Thyroid gland (tissue), 4 donors: ENCODE measurements at regions not wholly inside any gene's neighbourhood (a gene's known extent, or its start where the extent isn't known, plus 50 kb on each side); places are given as distances from the start of the nearest gene placed in this dataset.

Experiments used
- DNase-seq, 2 donors: peaks; one replicate each; pipeline ENCODE4 v3.0.0-alpha.2; 2019
- H3K27ac ChIP-seq, 3 donors: fragments of 200-600 bp; sonication (generic); 1 replicate in 2 of 3; 2 replicates in 1 of 3; pipeline ENCODE4 v1.5.1; 2016 to 2019; ENCODE audit warnings: mild to moderate bottlenecking in 1 of 3, moderate library complexity in 1 of 3
- H3K27me3 ChIP-seq: fragments of 200-600 bp; sonication (generic); one replicate; pipeline ENCODE4 v1.5.1; 2019
- H3K36me3 ChIP-seq, 2 donors: fragments of 200-600 bp; sonication (generic); one replicate each; pipeline ENCODE4 v1.5.1; 2016 to 2019
- H3K4me1 ChIP-seq, 2 donors: fragments of 200-600 bp; sonication (generic); one replicate each; pipeline ENCODE4 v1.5.1; 2017 to 2019
- H3K4me3 ChIP-seq, 3 donors: fragments of 200-600 bp; sonication (generic); replicated peaks in 1 of 3; 1 replicate in 2 of 3; 2 replicates in 1 of 3; pipeline ENCODE4 v1.5.1; 2016; ENCODE audit warnings: mild to moderate bottlenecking in 1 of 3
- H3K9me3 ChIP-seq: fragments of 200-600 bp; sonication (generic); one replicate; pipeline ENCODE4 v1.5.1; 2017
- POLR2A ChIP-seq, 2 donors: fragments of 450-650 bp; IDR thresholded peaks; one replicate each; pipeline ENCODE4 v1.6.1; 2017; ENCODE audit warnings: antibody characterized with exemption in 2 of 2, mild to moderate bottlenecking in 2 of 2, moderate library complexity in 1 of 2
- WGBS, 2 donors: methylation state at CpG; one replicate each; pipeline ENCODE4 v1.1.5; 2017; 5-methylcytosine and 5-hydroxymethylcytosine counted together
- intact Hi-C: fragments of 100-400 bp; cut with DNase I; formaldehyde crosslinking; loops from one replicate; pipeline ENCODE4 v1.15.1; 2023
- TF ChIP-seq, protein P1 (sequence below), 6 experiments: fragments of 200-600 bp in 3 of 6; fragments of 450-650 bp in 3 of 6; sonication (generic) in 3 of 6; IDR thresholded peaks; one replicate each; pipeline ENCODE4 v1.5.1; 2016 to 2019; ENCODE audit warnings: antibody characterized with exemption in 6 of 6, mild to moderate bottlenecking in 2 of 6, inconsistent platforms in 1 of 6, moderate library complexity in 1 of 6

DNA sequence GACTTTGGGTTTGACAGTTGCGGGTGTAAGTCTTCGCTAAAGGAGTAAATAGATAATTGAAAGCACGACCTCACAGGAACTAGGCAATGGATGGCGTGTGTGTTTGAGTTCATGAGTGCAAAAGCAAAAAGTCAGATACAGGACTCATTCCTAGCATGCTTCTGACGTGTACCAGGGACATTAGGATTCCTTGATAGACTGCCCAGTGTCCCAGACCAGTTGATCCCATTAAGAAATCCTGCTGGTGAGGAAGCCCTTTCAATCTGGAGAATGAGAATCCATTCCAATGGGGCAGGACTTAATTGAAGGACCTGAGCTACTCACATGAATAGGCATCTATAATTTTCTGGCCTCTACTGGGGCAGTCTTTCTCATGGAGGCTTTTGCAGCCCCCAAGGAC is 235.4 kb downstream of the RAD51AP2 start:
- DNase-seq = no peak

DNA sequence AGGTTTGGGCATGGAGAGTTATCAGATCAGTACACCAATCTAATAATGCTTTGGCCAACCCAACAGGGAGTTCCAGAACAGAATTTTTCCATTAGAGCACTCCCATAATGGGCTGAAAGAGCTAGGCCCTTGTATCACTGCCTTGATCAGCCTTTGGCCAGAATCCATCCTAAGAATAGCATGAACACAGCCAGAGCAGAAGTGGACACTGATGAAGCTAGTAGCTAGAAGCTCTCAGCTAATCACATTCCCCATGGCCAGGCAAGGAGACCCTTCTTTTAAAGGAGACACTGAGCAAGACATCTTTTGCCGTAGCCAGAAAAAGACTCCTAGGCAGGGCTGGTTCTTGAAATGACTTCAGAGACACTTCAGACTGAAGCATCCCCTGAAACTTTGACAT is 236.0 kb downstream of the RAD51AP2 start:
- intact Hi-C loops = no loop called here
- WGBS, 2 donors = 96 to 100% methylated on average over 1 of the region's 1 CpG
- Histone ChIP-seq H3K9me3 (no peaks in the 10 kb centered on the region), H3K4me3 (no peak overlapping the region), H3K36me3 (no peaks in the 10 kb centered on the region), H3K27ac (no peak overlapping the region), H3K27me3 (no peaks in the 10 kb centered on the region), H3K4me1 (no peaks in the 10 kb centered on the region)
- DNase-seq = no peak
- TF ChIP-seq, protein P1, sequence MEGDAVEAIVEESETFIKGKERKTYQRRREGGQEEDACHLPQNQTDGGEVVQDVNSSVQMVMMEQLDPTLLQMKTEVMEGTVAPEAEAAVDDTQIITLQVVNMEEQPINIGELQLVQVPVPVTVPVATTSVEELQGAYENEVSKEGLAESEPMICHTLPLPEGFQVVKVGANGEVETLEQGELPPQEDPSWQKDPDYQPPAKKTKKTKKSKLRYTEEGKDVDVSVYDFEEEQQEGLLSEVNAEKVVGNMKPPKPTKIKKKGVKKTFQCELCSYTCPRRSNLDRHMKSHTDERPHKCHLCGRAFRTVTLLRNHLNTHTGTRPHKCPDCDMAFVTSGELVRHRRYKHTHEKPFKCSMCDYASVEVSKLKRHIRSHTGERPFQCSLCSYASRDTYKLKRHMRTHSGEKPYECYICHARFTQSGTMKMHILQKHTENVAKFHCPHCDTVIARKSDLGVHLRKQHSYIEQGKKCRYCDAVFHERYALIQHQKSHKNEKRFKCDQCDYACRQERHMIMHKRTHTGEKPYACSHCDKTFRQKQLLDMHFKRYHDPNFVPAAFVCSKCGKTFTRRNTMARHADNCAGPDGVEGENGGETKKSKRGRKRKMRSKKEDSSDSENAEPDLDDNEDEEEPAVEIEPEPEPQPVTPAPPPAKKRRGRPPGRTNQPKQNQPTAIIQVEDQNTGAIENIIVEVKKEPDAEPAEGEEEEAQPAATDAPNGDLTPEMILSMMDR (IDR thresholded peaks at IDR 0.05) = no peak
- TF ChIP-seq POLR2A (IDR thresholded peaks at IDR 0.05) = no peak

More for the DNA sequence above, 235.4 kb downstream of the RAD51AP2 start:
- H3K27ac ChIP-seq = no peak overlapping the region
- WGBS, 2 donors = 86 to 92% methylated on average over 5 of the region's 5 CpGs
- no peaks in the 10 kb centered on the region for H3K9me3 ChIP-seq
- H3K36me3 ChIP-seq = no peaks in the 10 kb centered on the region
- no peak overlapping the region for H3K4me3 ChIP-seq
- intact Hi-C loops = no loop called here
- no peaks in the 10 kb centered on the region for H3K4me1 ChIP-seq
- TF ChIP-seq POLR2A (IDR thresholded peaks at IDR 0.05) = no peak
- TF ChIP-seq, protein P1 (IDR thresholded peaks at IDR 0.05) = no peak
- no peaks in the 10 kb centered on the region for H3K27me3 ChIP-seq

DNA sequence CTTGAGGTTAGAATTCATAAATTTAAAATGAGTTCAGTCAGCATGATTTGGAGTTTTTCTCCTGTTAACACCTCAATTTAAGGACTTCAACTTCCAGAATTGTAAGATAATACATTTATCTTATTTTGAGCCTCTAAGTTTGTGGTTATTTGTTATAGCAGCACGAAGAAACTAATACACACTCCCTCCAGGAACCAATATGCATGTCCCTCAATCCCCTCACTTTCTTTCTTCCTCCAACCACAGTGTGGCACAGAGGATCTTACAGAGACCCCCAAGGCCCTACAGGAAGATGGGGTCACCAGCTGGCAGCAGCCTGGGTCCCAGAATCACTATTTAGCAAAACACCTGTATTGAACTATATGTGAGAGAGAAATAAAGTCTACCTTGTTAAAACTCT is 242.0 kb downstream of the RAD51AP2 start:
- no peak for DNase-seq
- Histone ChIP-seq H3K27ac (no peak overlapping the region), H3K4me1 (no peaks in the 10 kb centered on the region), H3K36me3 (no peaks in the 10 kb centered on the region), H3K27me3 (no peaks in the 10 kb centered on the region), H3K9me3 (no peaks in the 10 kb centered on the region), H3K4me3 (no peak overlapping the region)
- 84 to 89% methylated on average over 1 of the region's 1 CpG for WGBS, 2 donors
- intact Hi-C loops = no loop called here
- TF ChIP-seq POLR2A (IDR thresholded peaks at IDR 0.05) = no peak
- TF ChIP-seq, protein P1 (IDR thresholded peaks at IDR 0.05) = no peak

DNA sequence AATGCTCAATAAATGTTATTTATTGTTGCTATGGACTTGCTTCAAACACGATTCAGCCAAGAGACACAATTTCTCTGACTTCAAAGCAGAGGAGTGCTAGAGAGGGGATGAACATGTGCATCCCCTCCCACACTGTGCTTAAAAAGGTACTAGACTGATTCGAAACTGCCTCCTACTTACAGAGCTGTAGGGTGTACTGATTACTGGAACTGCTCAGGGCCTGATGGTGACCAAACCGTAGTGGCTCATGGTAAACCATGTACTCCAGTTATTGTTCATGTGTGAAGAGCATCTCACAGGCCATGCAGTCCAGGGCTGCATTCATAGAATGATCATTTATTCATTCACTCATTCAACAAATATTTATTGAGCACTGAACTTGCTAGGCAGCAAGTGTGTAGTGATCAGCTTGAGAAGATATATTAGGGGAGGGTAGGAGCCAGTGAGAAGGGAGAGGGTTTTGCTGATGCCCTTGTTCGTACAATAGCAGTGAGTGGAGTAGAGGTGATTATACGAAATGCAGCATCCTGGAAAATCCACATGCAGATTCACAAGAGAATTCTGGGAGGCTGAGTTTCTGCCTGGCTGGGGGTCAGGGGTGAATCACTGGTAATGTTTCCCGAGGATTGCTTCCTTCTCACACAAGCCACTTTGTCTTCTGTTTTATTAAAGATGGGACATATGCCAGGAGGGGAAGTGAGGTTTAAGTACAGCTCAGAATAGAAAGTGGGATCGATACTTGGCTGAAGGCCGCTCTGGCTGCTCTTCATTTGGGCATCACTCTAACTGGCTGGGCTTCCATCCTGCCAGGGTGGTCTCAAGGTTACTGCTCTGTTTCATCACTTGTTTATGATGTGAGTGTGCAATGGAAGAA is 245.4 kb downstream of the RAD51AP2 start:
- H3K4me3 ChIP-seq = no peak overlapping the region
- DNase-seq = no peak
- no peak overlapping the region for H3K27ac ChIP-seq
- H3K36me3 ChIP-seq = no peaks in the 10 kb centered on the region
- H3K4me1 ChIP-seq = no peaks in the 10 kb centered on the region
- intact Hi-C loops = no loop called here
- H3K27me3 ChIP-seq = no peaks in the 10 kb centered on the region
- WGBS, 2 donors = 51 to 55% methylated on average over 8 of the region's 8 CpGs
- H3K9me3 ChIP-seq = no peaks in the 10 kb centered on the region
- TF ChIP-seq POLR2A (IDR thresholded peaks at IDR 0.05) = no peak
- TF ChIP-seq, protein P1 (IDR thresholded peaks at IDR 0.05) = no peak

DNA sequence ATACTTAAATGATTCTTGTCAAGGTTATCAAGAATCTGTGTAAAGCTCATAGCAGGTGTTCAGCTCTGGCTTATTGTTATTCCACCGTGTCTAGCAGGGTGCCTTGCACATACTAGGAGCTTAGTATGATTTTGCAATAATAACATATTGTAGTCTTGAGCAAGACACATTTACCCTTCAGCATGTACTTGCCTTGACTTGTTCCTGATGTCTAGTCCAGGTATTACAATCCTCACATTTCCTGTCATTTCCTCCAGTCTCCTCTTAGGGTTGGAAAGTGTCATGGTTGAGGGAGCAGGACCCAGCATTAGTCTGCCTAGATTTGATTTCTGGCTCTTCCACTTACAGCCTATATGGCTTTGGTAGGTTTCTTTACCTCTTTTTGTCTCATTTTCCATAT is 246.1 kb downstream of the RAD51AP2 start:
- intact Hi-C loops = no loop called here
- no peaks in the 10 kb centered on the region for H3K27me3 ChIP-seq
- no peak overlapping the region for H3K4me3 ChIP-seq
- no peaks in the 10 kb centered on the region for H3K9me3 ChIP-seq
- H3K36me3 ChIP-seq = no peaks in the 10 kb centered on the region
- H3K27ac ChIP-seq = no peak overlapping the region
- H3K4me1 ChIP-seq = no peaks in the 10 kb centered on the region
- no peak for DNase-seq
- WGBS, 2 donors = 78 to 90% methylated on average over 1 of the region's 1 CpG
- TF ChIP-seq, protein P1 (IDR thresholded peaks at IDR 0.05) = no peak
- no peak for TF ChIP-seq POLR2A (IDR thresholded peaks at IDR 0.05)
